MM.1S (cell line): ENCODE measurements at regions not wholly inside any gene's neighbourhood (a gene's known extent, or its start where the extent isn't known, plus 50 kb on each side); places are given as distances from the start of the nearest gene placed in this dataset.

Experiments used
- DNase-seq: peaks from one replicate; pipeline ENCODE4 v3.0.0-alpha.2; 2015
- H2AFZ ChIP-seq: fragments of 300-600 bp; sonication (generic); 2 replicates; pipeline ENCODE4 v1.6.0; 2016; ENCODE audit warnings: antibody characterized with exemption, low read length
- H3F3A ChIP-seq: fragments of 300-600 bp; sonication (generic); 2 replicates; pipeline ENCODE4 v1.6.1; 2016; ENCODE audit warnings: mild to moderate bottlenecking, antibody characterized with exemption, low read length, moderate library complexity, mixed read lengths; ENCODE audit not compliant: insufficient read depth
- H3K27ac ChIP-seq: fragments of 300-600 bp; sonication (generic); 2 replicates; pipeline ENCODE4 v1.5.1; 2016; ENCODE audit warnings: mild to moderate bottlenecking, low read length
- H3K27me3 ChIP-seq: fragments of 300-600 bp; sonication (generic); replicated peaks from 2 replicates; pipeline ENCODE4 v1.6.0; 2016; ENCODE audit warnings: low read length; ENCODE audit not compliant: insufficient read depth
- H3K36me3 ChIP-seq: fragments of 300-600 bp; sonication (generic); replicated peaks from 2 replicates; pipeline ENCODE4 v1.6.1; 2016; ENCODE audit warnings: mild to moderate bottlenecking, low read length, mixed read lengths; ENCODE audit not compliant: insufficient read depth
- H3K4me1 ChIP-seq: fragments of 300-600 bp; sonication (generic); 2 replicates; pipeline ENCODE4 v1.6.1; 2016; ENCODE audit warnings: low read length, mixed read lengths
- H3K4me2 ChIP-seq: fragments of 300-600 bp; sonication (generic); 2 replicates; pipeline ENCODE4 v1.6.0; 2016; ENCODE audit warnings: low read depth, low read length
- H3K4me3 ChIP-seq: fragments of 300-600 bp; sonication (generic); 2 replicates; pipeline ENCODE4 v1.5.1; 2016; ENCODE audit warnings: low read length, mixed read lengths
- H3K79me2 ChIP-seq: fragments of 300-600 bp; sonication (generic); 2 replicates; pipeline ENCODE4 v1.6.1; 2016; ENCODE audit warnings: mixed run types, low read length, mixed read lengths
- H3K9ac ChIP-seq: fragments of 300-600 bp; sonication (generic); 2 replicates; pipeline ENCODE4 v1.6.1; 2016; ENCODE audit warnings: low read length, mixed read lengths
- H3K9me2 ChIP-seq: fragments of 300-600 bp; sonication (generic); replicated peaks from 2 replicates; pipeline ENCODE4 v1.6.1; 2016; ENCODE audit warnings: mild to moderate bottlenecking, low read length, mixed read lengths; ENCODE audit not compliant: insufficient read depth
- H3K9me3 ChIP-seq: fragments of 300-600 bp; sonication (generic); replicated peaks from 2 replicates; pipeline ENCODE4 v1.6.1; 2016; ENCODE audit warnings: mild to moderate bottlenecking, low read length, mixed read lengths; ENCODE audit not compliant: insufficient read depth
- H4K20me1 ChIP-seq: fragments of 300-600 bp; sonication (generic); 2 replicates; pipeline ENCODE4 v1.6.1; 2016; ENCODE audit warnings: mild to moderate bottlenecking, low read length, moderate library complexity, mixed read lengths; ENCODE audit not compliant: insufficient read depth
- CTCF ChIP-seq: fragments of 300-600 bp; sonication (generic); IDR thresholded peaks from 2 replicates; pipeline ENCODE4 v1.5.1; 2016; ENCODE audit warnings: antibody characterized with exemption, low read length, mixed read lengths
- EZH2 ChIP-seq: fragments of 300-600 bp; sonication (generic); optimal IDR thresholded peaks from 2 replicates; pipeline ENCODE3; 2017; ENCODE audit warnings: low read depth, mild to moderate bottlenecking, antibody characterized with exemption, low read length, mixed read lengths
- EZH2phosphoT487 ChIP-seq: fragments of 300-600 bp; sonication (generic); IDR thresholded peaks from 2 replicates; pipeline ENCODE4 v1.6.1; 2018; ENCODE audit warnings: antibody characterized with exemption, low read length

- Histone ChIP-seq H3K4me1 (no peaks in the 10 kb centered on the region), H3K4me2 (no peak overlapping the region), H3K27me3 (no peaks in the 10 kb centered on the region), H3K4me3 (no peak overlapping the region), H3K36me3 (no peaks in the 10 kb centered on the region), H2AFZ (no peak overlapping the region), H3F3A (no peaks in the 10 kb centered on the region), H4K20me1 (no peaks in the 10 kb centered on the region), H3K79me2 (no peaks in the 10 kb centered on the region), H3K9me2 (no peaks in the 10 kb centered on the region), H3K9me3 (no peaks in the 10 kb centered on the region), H3K9ac (no peak overlapping the region), H3K27ac (no peak overlapping the region)
- TF ChIP-seq EZH2phosphoT487 (no peak), CTCF (no peak), EZH2 (no peak)
- DNase-seq, result no peak
Observed at GRCh38 chr18:54532962-54533361, 58.1 kb upstream of the DYNAP start.
